ENCODE measurements at regions not wholly inside any gene's neighbourhood (a gene's known extent, or its start where the extent isn't known, plus 50 kb on each side); places are given as distances from the start of the nearest gene placed in this dataset.

- in situ Hi-C loops (cut with HindIII; ENCODE audit: low sequenced_read_pairs): no loop called here
- no peak overlapping the region for H3K4me3 ChIP-seq (ENCODE audit: low read depth, low read length)
- no peak for DNase-seq (ENCODE audit: low read depth, low spot score)
These were observed 1366.3 kb upstream of the LRRTM1 start for GRCh38 chr2:81670885-81671284.

GRCh38 chr2:81661081-81661480 is 1356.5 kb upstream of the LRRTM1 start:
- H3K4me3 ChIP-seq (ENCODE audit: low read depth, low read length): no peak overlapping the region
- no peak for DNase-seq (ENCODE audit: low read depth, low spot score)
- TF ChIP-seq, protein P1, sequence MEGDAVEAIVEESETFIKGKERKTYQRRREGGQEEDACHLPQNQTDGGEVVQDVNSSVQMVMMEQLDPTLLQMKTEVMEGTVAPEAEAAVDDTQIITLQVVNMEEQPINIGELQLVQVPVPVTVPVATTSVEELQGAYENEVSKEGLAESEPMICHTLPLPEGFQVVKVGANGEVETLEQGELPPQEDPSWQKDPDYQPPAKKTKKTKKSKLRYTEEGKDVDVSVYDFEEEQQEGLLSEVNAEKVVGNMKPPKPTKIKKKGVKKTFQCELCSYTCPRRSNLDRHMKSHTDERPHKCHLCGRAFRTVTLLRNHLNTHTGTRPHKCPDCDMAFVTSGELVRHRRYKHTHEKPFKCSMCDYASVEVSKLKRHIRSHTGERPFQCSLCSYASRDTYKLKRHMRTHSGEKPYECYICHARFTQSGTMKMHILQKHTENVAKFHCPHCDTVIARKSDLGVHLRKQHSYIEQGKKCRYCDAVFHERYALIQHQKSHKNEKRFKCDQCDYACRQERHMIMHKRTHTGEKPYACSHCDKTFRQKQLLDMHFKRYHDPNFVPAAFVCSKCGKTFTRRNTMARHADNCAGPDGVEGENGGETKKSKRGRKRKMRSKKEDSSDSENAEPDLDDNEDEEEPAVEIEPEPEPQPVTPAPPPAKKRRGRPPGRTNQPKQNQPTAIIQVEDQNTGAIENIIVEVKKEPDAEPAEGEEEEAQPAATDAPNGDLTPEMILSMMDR (IDR thresholded peaks at IDR 0.05; ENCODE audit: low read depth, low read length): no peak
- in situ Hi-C loops (cut with HindIII; ENCODE audit: low sequenced_read_pairs): no loop called here

More at GRCh38 chr2:81670885-81671284, 1366.3 kb upstream of the LRRTM1 start:
- TF ChIP-seq, protein P1 (IDR thresholded peaks at IDR 0.05; ENCODE audit: low read depth, low read length): no peak

- H3K4me3 ChIP-seq (ENCODE audit: low read depth, low read length): no peak overlapping the region
- in situ Hi-C loops (cut with HindIII; ENCODE audit: low sequenced_read_pairs): no loop called here
- TF ChIP-seq, protein P1 (IDR thresholded peaks at IDR 0.05; ENCODE audit: low read depth, low read length): no peak
- no peak for DNase-seq (ENCODE audit: low read depth, low spot score)
These were observed 1353.7 kb upstream of the LRRTM1 start for GRCh38 chr2:81658227-81658626.

DNA sequence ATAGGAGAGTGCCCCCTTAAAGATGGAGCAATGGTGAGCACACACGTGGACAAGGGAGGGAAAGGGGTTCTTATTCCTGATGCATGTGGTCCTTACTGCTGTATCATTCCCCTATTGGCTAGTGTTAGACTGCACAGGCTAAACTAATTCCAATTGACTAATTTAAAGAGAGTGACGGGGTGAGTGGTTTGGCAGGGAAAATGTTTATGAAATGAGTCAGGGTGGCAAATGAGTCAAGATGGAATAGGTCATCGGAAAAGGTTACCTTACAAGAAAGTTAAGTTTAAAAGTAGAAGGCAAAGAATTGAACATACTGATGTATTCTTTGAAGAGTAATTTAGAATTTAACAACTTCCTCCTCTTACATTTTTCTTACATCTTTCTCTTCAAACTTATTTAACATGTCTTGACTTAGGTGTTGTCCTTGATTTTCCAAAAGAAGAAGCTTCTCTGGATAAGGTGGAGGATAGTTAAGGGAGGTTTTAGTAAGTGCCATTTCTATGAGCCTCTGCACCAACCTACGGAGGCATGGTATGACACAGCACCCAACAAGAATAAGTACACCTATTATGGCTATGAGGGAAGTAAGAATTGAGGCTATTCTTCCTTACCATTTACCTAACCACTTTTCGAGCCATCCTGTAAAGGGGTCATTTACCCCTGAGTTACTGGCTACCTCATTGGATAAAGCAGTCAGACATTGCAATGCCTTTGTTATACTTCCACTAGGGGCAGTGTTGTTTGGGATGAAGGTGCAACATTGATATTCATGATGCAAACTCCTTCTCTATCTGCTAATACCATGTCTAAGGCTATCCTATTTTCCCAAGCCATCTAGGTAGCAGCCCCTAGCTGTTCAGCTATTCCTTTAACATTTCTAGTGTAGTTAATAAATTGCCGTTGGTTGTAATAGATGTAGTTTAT is 1345.8 kb upstream of the LRRTM1 start:
- DNase-seq (ENCODE audit: low read depth, low spot score): no peak
- no peak overlapping the region for H3K4me3 ChIP-seq (ENCODE audit: low read depth, low read length)
- in situ Hi-C loops (cut with HindIII; ENCODE audit: low sequenced_read_pairs): no loop called here
- TF ChIP-seq, protein P1 (IDR thresholded peaks at IDR 0.05; ENCODE audit: low read depth, low read length): peak; percentile 7

DNA sequence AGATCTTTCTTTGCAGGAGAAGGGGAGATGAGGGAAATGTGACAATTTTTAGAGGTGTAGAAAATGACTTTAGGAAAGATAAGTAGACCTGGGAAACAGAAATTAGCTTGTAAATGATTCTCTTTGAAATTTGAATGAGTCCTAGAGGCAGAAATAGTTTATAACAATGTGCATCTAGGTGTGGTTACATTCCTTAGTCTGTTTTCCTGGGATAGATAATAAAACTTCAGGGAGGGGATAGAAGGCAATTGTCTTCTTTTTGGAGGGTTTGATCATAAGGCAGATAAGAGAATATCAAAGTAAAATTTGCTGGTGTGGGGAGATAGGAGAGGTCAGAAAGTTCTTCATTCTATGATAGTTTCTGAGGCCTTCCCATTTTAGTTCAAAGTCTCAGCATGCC is 1344.3 kb upstream of the LRRTM1 start:
- TF ChIP-seq, protein P1 (IDR thresholded peaks at IDR 0.05; ENCODE audit: low read depth, low read length): no peak
- DNase-seq (ENCODE audit: low read depth, low spot score): no peak
- H3K4me3 ChIP-seq (ENCODE audit: low read depth, low read length): no peak overlapping the region
- in situ Hi-C loops (cut with HindIII; ENCODE audit: low sequenced_read_pairs): no loop called here

DNA sequence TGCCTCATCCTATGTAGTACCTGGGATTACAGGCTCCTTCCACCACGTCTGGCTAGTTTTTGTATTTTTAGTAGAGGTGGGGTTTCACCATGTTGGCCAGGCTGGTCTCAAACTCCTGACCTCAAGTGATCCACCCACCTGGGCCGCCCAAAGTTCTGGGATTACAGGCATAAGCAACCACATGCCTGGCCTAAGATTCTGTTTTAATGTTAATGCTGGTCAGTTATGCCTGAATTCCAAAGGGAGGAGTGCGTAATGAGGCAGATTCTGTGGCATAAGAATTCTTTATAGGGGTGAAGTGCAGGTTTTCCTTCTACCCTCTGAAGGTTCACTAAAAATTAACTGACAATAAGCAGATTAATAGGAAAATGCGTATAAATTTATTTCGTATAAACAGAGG is 1343.8 kb upstream of the LRRTM1 start:
- TF ChIP-seq, protein P1 (IDR thresholded peaks at IDR 0.05; ENCODE audit: low read depth, low read length): no peak
- in situ Hi-C loops (cut with HindIII; ENCODE audit: low sequenced_read_pairs): no loop called here
- no peak for DNase-seq (ENCODE audit: low read depth, low spot score)
- H3K4me3 ChIP-seq (ENCODE audit: low read depth, low read length): no peak overlapping the region

Measured in astrocyte of the spinal cord (primary cell).